ENCODE measurements at regions not wholly inside any gene's neighbourhood (a gene's known extent, or its start where the extent isn't known, plus 50 kb on each side); places are given as distances from the start of the nearest gene placed in this dataset.

DNA sequence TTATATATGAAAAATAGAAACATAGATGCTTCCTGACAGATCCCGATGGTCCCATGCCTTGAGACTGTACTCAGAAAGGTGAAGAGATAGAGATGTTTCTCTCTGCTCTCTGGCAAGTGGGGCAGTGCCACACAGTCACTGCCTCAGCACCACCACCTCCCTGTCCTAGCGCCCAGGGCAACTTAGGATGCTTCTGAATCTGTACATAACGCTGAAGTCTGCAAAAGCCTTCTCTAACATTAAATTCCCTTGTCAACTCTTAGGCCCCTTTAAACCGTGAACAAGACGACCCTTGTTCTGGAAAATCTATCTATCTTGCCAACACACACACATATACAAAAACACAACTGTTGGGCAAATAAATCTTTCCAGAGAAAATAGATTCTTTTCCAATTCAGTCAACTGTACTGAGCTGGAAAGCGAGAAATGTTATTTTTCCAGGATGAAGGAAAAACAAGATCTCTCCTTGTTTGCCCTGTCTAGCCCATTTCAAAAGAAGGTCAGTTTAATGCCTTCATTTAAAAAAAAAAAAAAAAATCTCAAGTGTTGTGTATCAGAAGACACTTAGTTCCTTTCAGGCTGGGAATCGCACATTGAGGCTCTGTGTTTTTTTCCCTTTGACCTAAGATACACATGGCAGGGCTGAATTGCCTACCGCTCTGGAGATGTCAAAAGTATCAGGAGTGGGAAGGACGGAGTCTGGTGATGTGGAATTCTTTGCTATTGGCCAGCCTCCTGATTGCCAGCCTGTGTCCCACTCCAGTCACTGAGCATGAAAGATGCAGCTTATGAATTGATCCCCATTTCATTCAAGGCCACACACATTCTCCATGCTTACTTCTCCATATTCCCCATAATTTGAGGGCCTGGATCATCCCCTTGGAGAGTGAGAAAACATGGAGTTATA lies 241.4 kb downstream of the LACC1 start (continued):
- TF ChIP-seq MEF2A (IDR thresholded peaks at IDR 0.05; ENCODE audit: insufficient read depth, low read depth, low read length), result no peak
- TF ChIP-seq, protein P1, sequence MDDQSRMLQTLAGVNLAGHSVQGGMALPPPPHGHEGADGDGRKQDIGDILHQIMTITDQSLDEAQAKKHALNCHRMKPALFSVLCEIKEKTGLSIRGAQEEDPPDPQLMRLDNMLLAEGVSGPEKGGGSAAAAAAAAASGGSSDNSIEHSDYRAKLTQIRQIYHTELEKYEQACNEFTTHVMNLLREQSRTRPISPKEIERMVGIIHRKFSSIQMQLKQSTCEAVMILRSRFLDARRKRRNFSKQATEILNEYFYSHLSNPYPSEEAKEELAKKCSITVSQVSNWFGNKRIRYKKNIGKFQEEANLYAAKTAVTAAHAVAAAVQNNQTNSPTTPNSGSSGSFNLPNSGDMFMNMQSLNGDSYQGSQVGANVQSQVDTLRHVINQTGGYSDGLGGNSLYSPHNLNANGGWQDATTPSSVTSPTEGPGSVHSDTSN (IDR thresholded peaks at IDR 0.05; ENCODE audit: insufficient replicate concordance, low read depth, low read length), result no peak
- TF ChIP-seq, protein P2, sequence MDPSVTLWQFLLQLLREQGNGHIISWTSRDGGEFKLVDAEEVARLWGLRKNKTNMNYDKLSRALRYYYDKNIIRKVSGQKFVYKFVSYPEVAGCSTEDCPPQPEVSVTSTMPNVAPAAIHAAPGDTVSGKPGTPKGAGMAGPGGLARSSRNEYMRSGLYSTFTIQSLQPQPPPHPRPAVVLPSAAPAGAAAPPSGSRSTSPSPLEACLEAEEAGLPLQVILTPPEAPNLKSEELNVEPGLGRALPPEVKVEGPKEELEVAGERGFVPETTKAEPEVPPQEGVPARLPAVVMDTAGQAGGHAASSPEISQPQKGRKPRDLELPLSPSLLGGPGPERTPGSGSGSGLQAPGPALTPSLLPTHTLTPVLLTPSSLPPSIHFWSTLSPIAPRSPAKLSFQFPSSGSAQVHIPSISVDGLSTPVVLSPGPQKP (IDR thresholded peaks at IDR 0.05; ENCODE audit: low read depth, low read length), result no peak
- TF ChIP-seq PML (IDR thresholded peaks at IDR 0.05; ENCODE audit: low read length), result no peak
- TF ChIP-seq ZZZ3 (IDR thresholded peaks at IDR 0.05; ENCODE audit: control insufficient read depth, insufficient read length, low read depth), result no peak
- TF ChIP-seq IKZF2 (IDR thresholded peaks at IDR 0.05), result no peak
- no peak for TF ChIP-seq TCF12 (IDR thresholded peaks at IDR 0.05; ENCODE audit: low read depth, low read length)
- no peak for TF ChIP-seq SUPT20H (IDR thresholded peaks at IDR 0.05; ENCODE audit: borderline replicate concordance, control insufficient read depth, low read depth, low read length)

DNA sequence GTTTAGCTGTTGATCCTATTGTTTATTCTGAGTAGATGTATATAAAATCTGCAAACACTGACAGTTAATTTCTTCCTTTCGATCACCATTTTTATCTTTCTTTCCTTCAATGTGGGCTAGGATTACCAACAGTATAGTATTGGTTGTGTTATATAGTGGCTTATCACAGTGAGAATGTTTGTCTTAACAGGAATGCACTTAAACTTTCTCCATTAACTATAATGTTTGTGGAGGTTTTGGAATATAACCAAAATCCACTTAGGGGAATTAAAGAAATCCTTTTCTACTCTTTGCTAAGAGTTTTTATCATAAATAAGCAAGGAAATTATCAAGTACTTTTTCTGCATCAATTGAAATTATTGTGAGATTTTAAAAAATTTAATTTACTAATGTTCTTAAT lies 244.6 kb downstream of the LACC1 start:
- 61% methylated on average over 1 of the region's 1 CpG for WGBS (ENCODE audit: insufficient coverage, insufficient replicate concordance, low lambda C conversion rate, missing lambda C conversion rate)
- ChIA-PET SMC1A (ENCODE audit: uncharacterized antibody, unreplicated experiment) (no interaction called here), POLR2A (no interaction called here), RAD21 (ENCODE audit: unreplicated experiment) (no interaction called here), CTCF (no interaction called here)
- H3K4me2 ChIP-seq (ENCODE audit: control insufficient read depth, insufficient read depth), result no peak overlapping the region
- no peak overlapping the region for H2AFZ ChIP-seq (ENCODE audit: control insufficient read depth, low read depth, low read length)
- H3K4me3 ChIP-seq, result no peak overlapping the region
- H3K9me3 ChIP-seq (replicated peaks; ENCODE audit: control insufficient read depth, insufficient read depth, low read length), result peaks cover 6% of the 10 kb centered on the region; the same call in 2 of the 3 replicates
- ATAC-seq (no peak), FAIRE-seq (no peak), DNase-seq (ENCODE audit: low read depth, low spot score) (no peak)
- H3K79me2 ChIP-seq (ENCODE audit: control insufficient read depth, insufficient read depth, low read length), result no peaks in the 10 kb centered on the region
- in situ Hi-C loops (cut with MboI) (no loop called here), intact Hi-C loops (cut with micrococcal nuclease; ENCODE audit: unreplicated experiment) (no loop called here)
- no TSS peak for BruUV-seq (replicated peaks)
- H4K20me1 ChIP-seq (ENCODE audit: control insufficient read depth, insufficient read depth), result no peaks in the 10 kb centered on the region
- H3K27ac ChIP-seq (ENCODE audit: control insufficient read depth, insufficient read depth), result no peak overlapping the region
- no peaks in the 10 kb centered on the region for H3K36me3 ChIP-seq (ENCODE audit: control insufficient read depth in 2 of 2, insufficient read depth in 2 of 2, low read length in 1 of 2)
- no peaks in the 10 kb centered on the region for H3K27me3 ChIP-seq (replicated peaks in 1 of 2; ENCODE audit: control insufficient read depth in 2 of 2, insufficient read depth in 2 of 2, low read length in 1 of 2)
- TF ChIP-seq, protein P3, sequence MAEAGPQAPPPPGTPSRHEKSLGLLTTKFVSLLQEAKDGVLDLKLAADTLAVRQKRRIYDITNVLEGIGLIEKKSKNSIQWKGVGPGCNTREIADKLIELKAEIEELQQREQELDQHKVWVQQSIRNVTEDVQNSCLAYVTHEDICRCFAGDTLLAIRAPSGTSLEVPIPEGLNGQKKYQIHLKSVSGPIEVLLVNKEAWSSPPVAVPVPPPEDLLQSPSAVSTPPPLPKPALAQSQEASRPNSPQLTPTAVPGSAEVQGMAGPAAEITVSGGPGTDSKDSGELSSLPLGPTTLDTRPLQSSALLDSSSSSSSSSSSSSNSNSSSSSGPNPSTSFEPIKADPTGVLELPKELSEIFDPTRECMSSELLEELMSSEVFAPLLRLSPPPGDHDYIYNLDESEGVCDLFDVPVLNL (IDR thresholded peaks at IDR 0.05; ENCODE audit: low read depth, low read length), result no peak
- TF ChIP-seq EED (IDR thresholded peaks at IDR 0.05; ENCODE audit: low read depth) (no peak), GATAD2B (conservative IDR thresholded peaks at IDR 0.05; ENCODE audit: low read depth) (no peak), PAX8 (IDR thresholded peaks at IDR 0.05) (no peak), EGR1 (IDR thresholded peaks at IDR 0.05; ENCODE audit: borderline replicate concordance in 1 of 2, low read depth in 2 of 2, low read length in 2 of 2) (no peak)
- TF ChIP-seq, protein P4, sequence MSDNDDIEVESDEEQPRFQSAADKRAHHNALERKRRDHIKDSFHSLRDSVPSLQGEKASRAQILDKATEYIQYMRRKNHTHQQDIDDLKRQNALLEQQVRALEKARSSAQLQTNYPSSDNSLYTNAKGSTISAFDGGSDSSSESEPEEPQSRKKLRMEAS (IDR thresholded peaks at IDR 0.05; ENCODE audit: low read depth, low read length), result no peak
- no peak overlapping the region for H3K9ac ChIP-seq (ENCODE audit: control insufficient read depth, insufficient read depth, low read length)
- no peaks in the 10 kb centered on the region for H3K4me1 ChIP-seq (ENCODE audit: control insufficient read depth, insufficient read depth, low read length)

All from GM12878 (cell line).